Astrocyte of the spinal cord (primary cell): ENCODE measurements at regions not wholly inside any gene's neighbourhood (a gene's known extent, or its start where the extent isn't known, plus 50 kb on each side); places are given as distances from the start of the nearest gene placed in this dataset.

ENCODE experiments used
- DNase-seq: peaks from one replicate; pipeline ENCODE4 v3.0.0; 2011; ENCODE audit warnings: low read depth, low spot score
- H3K4me3 ChIP-seq: 2 replicates; pipeline ENCODE4 v1.5.1; 2011; ENCODE audit warnings: low read depth, mild to moderate bottlenecking, low read length, moderate library complexity
- in situ Hi-C: cut with HindIII; loops from 2 replicates; pipeline ENCODE4 v1.10.0; 2017; ENCODE audit warnings: low sequenced_read_pairs
- TF ChIP-seq, protein P1 (sequence below): IDR thresholded peaks from 2 replicates; pipeline ENCODE4 v1.5.1; 2012; ENCODE audit warnings: low read depth, mild to moderate bottlenecking, low read length, inconsistent platforms

DNA sequence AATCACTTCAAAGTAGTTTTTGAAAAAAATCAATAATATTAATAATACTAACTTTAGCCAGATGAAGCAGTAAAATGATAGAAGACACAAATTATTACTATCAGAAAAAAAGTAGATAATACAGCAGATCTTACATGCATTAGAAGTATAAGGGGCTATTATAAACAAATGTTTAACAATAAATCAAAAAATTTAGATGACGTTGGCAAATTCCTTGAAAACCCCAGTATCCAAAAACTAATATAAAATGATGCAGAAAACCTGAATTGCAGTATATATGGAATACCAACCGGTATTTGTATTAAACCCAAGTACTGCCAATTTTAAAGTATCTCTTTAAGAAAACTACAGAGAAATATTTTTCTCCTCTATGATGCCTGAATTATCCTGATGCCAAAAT is 573.3 kb upstream of the CTNND2 start:
- in situ Hi-C loops: no loop called here
- no peak for DNase-seq

DNA sequence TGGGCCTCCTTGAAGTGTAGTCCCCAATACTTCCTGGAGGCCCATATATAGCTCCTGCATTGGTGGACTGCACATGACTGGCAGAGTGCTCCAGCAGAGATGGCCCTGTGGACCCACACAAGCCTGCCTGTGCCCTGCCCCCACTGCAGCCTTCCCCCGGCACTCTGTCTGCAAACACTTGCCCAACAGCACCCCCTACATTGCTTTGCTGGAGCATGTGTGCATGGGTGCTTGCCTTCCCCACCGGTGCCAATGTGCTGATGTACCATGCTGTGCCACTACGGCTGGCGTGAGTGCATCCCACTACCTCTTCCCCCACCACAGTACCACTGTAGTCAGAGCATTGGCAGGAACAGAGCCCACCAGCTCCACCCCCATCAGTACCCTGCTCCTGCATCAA is 563.6 kb upstream of the CTNND2 start:
- TF ChIP-seq, protein P1, sequence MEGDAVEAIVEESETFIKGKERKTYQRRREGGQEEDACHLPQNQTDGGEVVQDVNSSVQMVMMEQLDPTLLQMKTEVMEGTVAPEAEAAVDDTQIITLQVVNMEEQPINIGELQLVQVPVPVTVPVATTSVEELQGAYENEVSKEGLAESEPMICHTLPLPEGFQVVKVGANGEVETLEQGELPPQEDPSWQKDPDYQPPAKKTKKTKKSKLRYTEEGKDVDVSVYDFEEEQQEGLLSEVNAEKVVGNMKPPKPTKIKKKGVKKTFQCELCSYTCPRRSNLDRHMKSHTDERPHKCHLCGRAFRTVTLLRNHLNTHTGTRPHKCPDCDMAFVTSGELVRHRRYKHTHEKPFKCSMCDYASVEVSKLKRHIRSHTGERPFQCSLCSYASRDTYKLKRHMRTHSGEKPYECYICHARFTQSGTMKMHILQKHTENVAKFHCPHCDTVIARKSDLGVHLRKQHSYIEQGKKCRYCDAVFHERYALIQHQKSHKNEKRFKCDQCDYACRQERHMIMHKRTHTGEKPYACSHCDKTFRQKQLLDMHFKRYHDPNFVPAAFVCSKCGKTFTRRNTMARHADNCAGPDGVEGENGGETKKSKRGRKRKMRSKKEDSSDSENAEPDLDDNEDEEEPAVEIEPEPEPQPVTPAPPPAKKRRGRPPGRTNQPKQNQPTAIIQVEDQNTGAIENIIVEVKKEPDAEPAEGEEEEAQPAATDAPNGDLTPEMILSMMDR: no peak
- in situ Hi-C loops: no loop called here
- DNase-seq: no peak
- no peak overlapping the region for H3K4me3 ChIP-seq

More for the DNA sequence above, 573.3 kb upstream of the CTNND2 start:
- no peak overlapping the region for H3K4me3 ChIP-seq
- TF ChIP-seq, protein P1: no peak

DNA sequence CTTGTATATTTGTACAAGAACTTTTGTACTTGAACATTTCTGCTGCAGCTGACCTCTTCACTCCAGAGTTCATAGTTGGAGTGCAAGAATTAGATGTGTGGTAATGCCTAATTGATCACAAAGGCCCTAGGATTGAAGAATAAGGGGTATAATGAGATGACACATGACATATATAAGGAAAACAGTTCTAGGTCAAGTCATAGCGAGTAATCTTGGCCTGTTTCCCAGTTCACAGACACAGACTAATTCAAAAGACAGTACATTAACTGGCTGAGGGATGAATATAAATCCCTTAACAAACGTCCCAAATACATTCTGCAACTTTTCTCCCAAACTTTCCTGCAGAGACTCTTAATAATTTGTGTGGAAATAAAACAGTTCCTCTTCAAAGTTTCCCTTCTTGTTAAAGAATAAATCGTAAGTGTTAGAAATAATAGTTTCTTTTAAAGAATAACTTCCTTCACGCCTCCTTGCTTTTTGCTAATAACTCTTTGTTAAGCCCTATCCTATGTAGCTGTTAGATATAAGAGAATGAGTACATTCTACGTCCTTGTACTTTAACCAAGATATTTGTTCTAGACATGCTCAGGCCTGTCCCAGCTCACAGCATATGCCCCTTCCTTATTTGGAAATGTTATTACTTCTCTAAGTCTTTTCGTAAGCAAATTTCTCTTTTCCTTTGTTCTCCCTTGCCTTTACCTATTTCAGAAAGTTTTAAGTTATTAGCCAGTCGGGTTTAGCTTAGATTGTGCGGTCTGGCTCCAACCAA is 556.4 kb upstream of the CTNND2 start:
- H3K4me3 ChIP-seq: no peak overlapping the region
- peak; percentile 7 for DNase-seq
- in situ Hi-C loops: no loop called here
- TF ChIP-seq, protein P1: no peak

DNA sequence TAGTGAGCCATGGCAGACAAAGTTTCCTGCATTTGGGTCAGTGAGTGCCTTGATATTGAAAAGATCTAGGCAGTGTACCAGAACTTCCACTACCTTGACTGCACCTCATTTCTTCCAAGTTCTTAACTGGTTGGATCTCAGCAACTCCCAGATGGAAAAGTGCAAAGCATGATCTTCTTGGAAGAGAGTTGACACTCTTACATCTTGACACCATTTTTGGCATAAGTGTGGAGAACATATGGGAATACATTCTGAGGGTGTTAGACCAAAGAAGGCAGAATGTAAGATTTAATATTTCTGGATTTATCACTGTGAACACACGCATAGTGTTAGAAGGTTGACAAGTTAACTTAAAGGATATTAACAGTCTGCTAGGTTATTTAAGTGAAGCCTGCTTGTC is 555.1 kb upstream of the CTNND2 start:
- H3K4me3 ChIP-seq: no peak overlapping the region
- in situ Hi-C loops: no loop called here
- TF ChIP-seq, protein P1: no peak
- no peak for DNase-seq

DNA sequence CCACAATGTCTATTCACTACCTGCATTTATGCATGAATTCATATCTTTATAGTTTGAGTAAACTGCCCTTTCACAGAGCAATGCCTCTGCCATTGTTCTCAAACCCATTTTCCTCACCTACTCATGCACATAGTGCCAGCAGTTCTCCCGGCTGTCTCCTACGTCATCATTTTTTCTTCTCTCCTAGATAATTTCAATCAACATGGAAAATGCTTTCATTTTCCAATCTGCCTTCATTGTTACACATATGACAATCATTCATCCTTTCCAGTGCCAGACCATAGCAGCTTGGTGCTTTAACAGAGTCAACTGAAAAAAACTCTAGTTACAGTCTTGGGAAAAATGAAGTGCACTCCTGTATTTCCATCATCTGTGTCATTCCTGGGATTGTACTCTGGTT is 514.8 kb upstream of the CTNND2 start:
- no peak for DNase-seq
- H3K4me3 ChIP-seq: no peak overlapping the region
- TF ChIP-seq, protein P1: no peak
- in situ Hi-C loops: no loop called here

DNA sequence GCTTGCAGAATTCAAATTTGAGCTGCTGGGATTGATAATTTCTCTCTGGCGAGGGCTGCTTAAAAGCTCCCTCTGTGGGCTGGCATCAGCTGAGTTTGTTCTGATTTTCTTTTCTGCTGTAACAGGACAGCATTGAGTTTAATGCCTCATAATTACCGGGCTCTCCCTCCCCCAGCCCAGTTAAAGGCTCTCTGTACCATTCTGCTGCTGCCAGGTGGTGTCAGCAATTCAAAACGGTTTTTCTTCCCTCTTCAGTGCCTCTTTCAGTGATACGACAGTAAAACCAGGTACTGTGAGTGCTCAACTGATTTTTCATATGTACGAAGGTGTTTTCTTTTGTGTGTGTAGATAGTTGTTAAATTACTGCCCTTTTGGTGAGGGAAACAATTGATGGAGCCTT is 509.3 kb upstream of the CTNND2 start:
- no peak for DNase-seq
- in situ Hi-C loops: no loop called here

More for the DNA sequence above, 509.3 kb upstream of the CTNND2 start:
- H3K4me3 ChIP-seq: no peak overlapping the region
- TF ChIP-seq, protein P1: no peak
